ENCODE measurements at regions not wholly inside any gene's neighbourhood (a gene's known extent, or its start where the extent isn't known, plus 50 kb on each side); places are given as distances from the start of the nearest gene placed in this dataset.
"Not testable (repeated sequence)": the region's sequence is repeated elsewhere in the genome, so short reads cannot be mapped to it uniquely, and the experiment has no call there.

DNA sequence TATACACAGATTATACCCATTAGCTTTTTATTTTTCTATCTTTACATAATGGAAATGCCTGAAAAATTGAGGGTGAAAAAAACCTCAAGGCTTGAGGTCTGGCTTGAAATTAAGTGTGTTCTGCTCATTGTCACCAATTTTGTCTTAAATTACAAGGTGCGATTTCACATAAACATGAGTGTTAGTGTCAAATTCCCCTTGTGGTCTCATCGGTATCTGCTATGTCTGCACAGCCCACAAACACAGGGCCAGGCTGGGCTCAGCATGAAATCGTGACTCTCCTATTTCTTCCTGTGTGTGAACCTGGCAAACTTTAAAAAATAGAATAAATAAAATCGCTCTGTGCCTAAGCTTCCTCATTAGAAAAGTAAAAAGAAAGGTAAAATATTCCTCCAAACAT is 109.1 kb downstream of the CRLF2 start:
- TF ChIP-seq, protein P1, sequence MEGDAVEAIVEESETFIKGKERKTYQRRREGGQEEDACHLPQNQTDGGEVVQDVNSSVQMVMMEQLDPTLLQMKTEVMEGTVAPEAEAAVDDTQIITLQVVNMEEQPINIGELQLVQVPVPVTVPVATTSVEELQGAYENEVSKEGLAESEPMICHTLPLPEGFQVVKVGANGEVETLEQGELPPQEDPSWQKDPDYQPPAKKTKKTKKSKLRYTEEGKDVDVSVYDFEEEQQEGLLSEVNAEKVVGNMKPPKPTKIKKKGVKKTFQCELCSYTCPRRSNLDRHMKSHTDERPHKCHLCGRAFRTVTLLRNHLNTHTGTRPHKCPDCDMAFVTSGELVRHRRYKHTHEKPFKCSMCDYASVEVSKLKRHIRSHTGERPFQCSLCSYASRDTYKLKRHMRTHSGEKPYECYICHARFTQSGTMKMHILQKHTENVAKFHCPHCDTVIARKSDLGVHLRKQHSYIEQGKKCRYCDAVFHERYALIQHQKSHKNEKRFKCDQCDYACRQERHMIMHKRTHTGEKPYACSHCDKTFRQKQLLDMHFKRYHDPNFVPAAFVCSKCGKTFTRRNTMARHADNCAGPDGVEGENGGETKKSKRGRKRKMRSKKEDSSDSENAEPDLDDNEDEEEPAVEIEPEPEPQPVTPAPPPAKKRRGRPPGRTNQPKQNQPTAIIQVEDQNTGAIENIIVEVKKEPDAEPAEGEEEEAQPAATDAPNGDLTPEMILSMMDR (IDR thresholded peaks at IDR 0.05) = no peak
- TF ChIP-seq POLR2A (IDR thresholded peaks at IDR 0.05) = no peak
- 50 to 57% methylated on average over 4 of the region's 4 CpGs for WGBS, 2 donors
- H3K9me3 ChIP-seq = peaks cover 0 to 3% (median 0%) of the 10 kb centered on the region in 3 donors
- H3K27me3 ChIP-seq = no peaks in the 10 kb centered on the region
- no peaks in the 10 kb centered on the region for H3K4me1 ChIP-seq
- no peaks in the 10 kb centered on the region for H3K36me3 ChIP-seq (replicated peaks in 1 of 2; ENCODE audit: insufficient read depth in 1 of 2, low read depth in 2 of 2)
- DNase-seq (no peak), ATAC-seq (no peak)
- intact Hi-C loops (cut with DNase I) = no loop called here
- H3K4me3 ChIP-seq = no peak overlapping the region
- H3K27ac ChIP-seq = no peak overlapping the region

GRCh38 chrX:1102786-1103185 is 109.7 kb downstream of the CRLF2 start:
- Histone ChIP-seq H3K27me3 (no peaks in the 10 kb centered on the region), H3K27ac (no peak overlapping the region), H3K36me3 (replicated peaks in 1 of 2; ENCODE audit: insufficient read depth in 1 of 2, low read depth in 2 of 2) (no peaks in the 10 kb centered on the region), H3K9me3 (peaks cover 0 to 9% (median 0%) of the 10 kb centered on the region in 3 donors), H3K4me3 (no peak overlapping the region), H3K4me1 (no peaks in the 10 kb centered on the region)
- WGBS, 2 donors = 39 to 87% methylated on average over 2 to 3 of the region's 3 CpGs
- TF ChIP-seq POLR2A (IDR thresholded peaks at IDR 0.05) = no peak
- TF ChIP-seq, protein P1 (IDR thresholded peaks at IDR 0.05) = no peak
- no peak for ATAC-seq
- intact Hi-C loops (cut with DNase I) = no loop called here
- no peak for DNase-seq

GRCh38 chrX:1102221-1102620 is 110.2 kb downstream of the CRLF2 start:
- H3K4me3 ChIP-seq; ATAC-seq; DNase-seq; H3K27me3 ChIP-seq; H3K27ac ChIP-seq; H3K4me1 ChIP-seq; H3K36me3 ChIP-seq (replicated peaks in 1 of 2; ENCODE audit: insufficient read depth in 1 of 2, low read depth in 2 of 2); intact Hi-C loops (cut with DNase I): not testable (repeated sequence)
- H3K9me3 ChIP-seq = peaks cover 0 to 15% (median 0%) of the 10 kb centered on the region in 3 donors

DNA sequence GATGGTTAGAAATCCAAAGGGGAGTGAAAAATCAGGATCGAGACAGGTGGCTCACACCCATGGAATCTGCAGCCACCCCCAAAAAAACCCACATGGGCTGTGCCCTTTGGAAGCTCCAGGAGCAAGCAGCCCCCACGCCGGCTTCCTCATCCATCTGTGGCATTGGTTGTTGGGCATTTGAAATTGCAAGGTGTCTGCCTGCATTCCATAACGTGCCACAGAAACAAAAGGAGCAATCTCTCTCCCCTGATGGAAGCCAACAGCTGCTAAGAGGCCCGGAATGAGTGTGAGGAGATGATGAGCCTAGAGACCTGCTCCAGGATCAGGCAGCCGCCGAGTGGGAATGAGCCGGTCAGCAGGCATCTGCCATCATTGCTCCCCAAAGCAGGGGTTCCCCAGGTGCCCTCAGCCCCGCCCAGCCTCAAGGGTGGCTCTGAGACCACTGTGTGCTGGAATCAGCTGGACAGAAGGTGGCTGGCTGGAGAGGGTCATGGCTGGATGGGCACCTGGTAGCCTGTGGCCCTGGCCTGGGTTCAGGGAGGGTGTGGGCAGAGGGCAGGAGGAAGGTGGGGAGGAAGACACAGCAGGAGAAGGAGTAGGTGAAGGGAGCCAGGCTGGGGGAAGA is 113.2 kb downstream of the CRLF2 start:
- Histone ChIP-seq H3K4me3 (no peak overlapping the region), H3K4me1 (no peaks in the 10 kb centered on the region), H3K27me3 (no peaks in the 10 kb centered on the region), H3K27ac (no peak overlapping the region), H3K36me3 (replicated peaks in 1 of 2; ENCODE audit: insufficient read depth in 1 of 2, low read depth in 2 of 2) (no peaks in the 10 kb centered on the region), H3K9me3 (peaks cover 0 to 18% (median 0%) of the 10 kb centered on the region in 3 donors)
- DNase-seq = no peak
- 36 to 63% methylated on average over 4 to 8 of the region's 9 CpGs for WGBS, 2 donors
- ATAC-seq = no peak
- intact Hi-C loops (cut with DNase I) = no loop called here
- TF ChIP-seq, protein P1 (IDR thresholded peaks at IDR 0.05) = no peak
- no peak for TF ChIP-seq POLR2A (IDR thresholded peaks at IDR 0.05)

DNA sequence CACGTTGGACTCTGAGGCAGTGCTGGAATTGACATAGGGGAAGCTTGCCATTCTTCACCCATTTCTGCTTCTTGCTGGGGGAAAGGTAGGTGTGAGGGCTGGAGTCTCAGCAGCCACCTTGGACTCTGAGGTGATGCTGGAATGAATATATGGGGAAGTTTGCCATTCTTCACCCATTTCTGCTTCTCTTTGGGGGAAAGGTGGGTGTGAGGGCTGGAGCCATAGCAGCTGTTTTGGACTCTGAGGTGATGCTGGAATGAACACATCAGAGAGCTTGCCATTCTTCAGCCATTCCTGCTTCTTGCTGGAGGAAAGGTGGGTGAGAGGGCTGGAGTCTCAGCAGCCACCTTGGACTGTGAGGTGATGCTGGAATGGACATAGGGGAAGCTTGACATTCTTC is 115.1 kb downstream of the CRLF2 start:
- ATAC-seq = no peak
- H3K27ac ChIP-seq = no peak overlapping the region
- intact Hi-C loops (cut with DNase I) = no loop called here

More for the DNA sequence above, 115.1 kb downstream of the CRLF2 start:
- TF ChIP-seq, protein P1 (IDR thresholded peaks at IDR 0.05) = no peak
- TF ChIP-seq POLR2A (IDR thresholded peaks at IDR 0.05) = no peak
- Histone ChIP-seq H3K36me3 (replicated peaks in 1 of 2; ENCODE audit: insufficient read depth in 1 of 2, low read depth in 2 of 2) (no peaks in the 10 kb centered on the region), H3K4me1 (no peaks in the 10 kb centered on the region), H3K9me3 (peaks cover 0 to 18% (median 0%) of the 10 kb centered on the region in 3 donors), H3K27me3 (no peaks in the 10 kb centered on the region), H3K4me3 (no peak overlapping the region)
- 63 to 80% methylated on average over 1 of the region's 1 CpG for WGBS, 2 donors
- no peak for DNase-seq
